SK-N-SH (cell line): ENCODE measurements at regions not wholly inside any gene's neighbourhood (a gene's known extent, or its start where the extent isn't known, plus 50 kb on each side); places are given as distances from the start of the nearest gene placed in this dataset.

ENCODE experiments used
- CHD2 ChIP-seq: fragments of 150-350 bp; IDR thresholded peaks from 2 replicates; pipeline ENCODE4 v1.6.1; 2018; ENCODE audit warnings: low read length; ENCODE audit not compliant: partially characterized antibody
- EP300 ChIP-seq, 2 experiments: IDR thresholded peaks; 2 replicates each; pipeline versions ENCODE4 v1.4.0 to v1.6.1; 2012; ENCODE audit warnings: borderline replicate concordance in 1 of 2, low read depth in 1 of 2, low read length in 1 of 2
- FOXJ3 ChIP-seq: sonication (generic); formaldehyde crosslinking; IDR thresholded peaks from 2 replicates; pipeline ENCODE4 v1.5.1; 2020; ENCODE audit warnings: mild to moderate bottlenecking, missing genetic modification reagents
- JUND ChIP-seq: IDR thresholded peaks from 2 replicates; pipeline ENCODE4 v1.4.0; 2012
- MAX ChIP-seq: IDR thresholded peaks from 2 replicates; pipeline ENCODE4 v1.4.0; 2012; ENCODE audit warnings: low read depth
- POLR2AphosphoS5 ChIP-seq: IDR thresholded peaks from 2 replicates; pipeline ENCODE4 v1.6.1; 2012; ENCODE audit warnings: low read depth, low read length
- REST ChIP-seq: IDR thresholded peaks from 2 replicates; pipeline ENCODE4 v1.6.1; 2012; ENCODE audit warnings: mild to moderate bottlenecking, low read depth, low read length, moderate library complexity
- RFX5 ChIP-seq: IDR thresholded peaks from 2 replicates; pipeline ENCODE4 v1.6.1; 2012; ENCODE audit warnings: mild to moderate bottlenecking, improper control_type of control experiment, low read length
- SIN3A ChIP-seq: IDR thresholded peaks from 2 replicates; pipeline ENCODE4 v1.6.1; 2012; ENCODE audit warnings: low read depth, mild to moderate bottlenecking, low read length, moderate library complexity, borderline replicate concordance
- TCF12 ChIP-seq: IDR thresholded peaks from 2 replicates; pipeline ENCODE4 v1.4.0; 2012
- USF2 ChIP-seq: fragments of 150-350 bp; IDR thresholded peaks from 2 replicates; pipeline ENCODE4 v1.6.1; 2017; ENCODE audit warnings: antibody characterized with exemption, low read length, low read depth, borderline replicate concordance
- YY1 ChIP-seq: IDR thresholded peaks from 2 replicates; pipeline ENCODE4 v1.4.0; 2012; ENCODE audit warnings: low read depth, mild to moderate bottlenecking
- TF ChIP-seq, protein P1 (sequence below): fragments of 200-600 bp; sonication (generic); IDR thresholded peaks from 2 replicates; pipeline ENCODE4 v1.6.1; 2017; ENCODE audit warnings: antibody characterized with exemption, mild to moderate bottlenecking, moderate library complexity

GRCh38 chr14:80110721-80111120, 100.6 kb downstream of the DIO2 start:
- TF ChIP-seq, protein P1, sequence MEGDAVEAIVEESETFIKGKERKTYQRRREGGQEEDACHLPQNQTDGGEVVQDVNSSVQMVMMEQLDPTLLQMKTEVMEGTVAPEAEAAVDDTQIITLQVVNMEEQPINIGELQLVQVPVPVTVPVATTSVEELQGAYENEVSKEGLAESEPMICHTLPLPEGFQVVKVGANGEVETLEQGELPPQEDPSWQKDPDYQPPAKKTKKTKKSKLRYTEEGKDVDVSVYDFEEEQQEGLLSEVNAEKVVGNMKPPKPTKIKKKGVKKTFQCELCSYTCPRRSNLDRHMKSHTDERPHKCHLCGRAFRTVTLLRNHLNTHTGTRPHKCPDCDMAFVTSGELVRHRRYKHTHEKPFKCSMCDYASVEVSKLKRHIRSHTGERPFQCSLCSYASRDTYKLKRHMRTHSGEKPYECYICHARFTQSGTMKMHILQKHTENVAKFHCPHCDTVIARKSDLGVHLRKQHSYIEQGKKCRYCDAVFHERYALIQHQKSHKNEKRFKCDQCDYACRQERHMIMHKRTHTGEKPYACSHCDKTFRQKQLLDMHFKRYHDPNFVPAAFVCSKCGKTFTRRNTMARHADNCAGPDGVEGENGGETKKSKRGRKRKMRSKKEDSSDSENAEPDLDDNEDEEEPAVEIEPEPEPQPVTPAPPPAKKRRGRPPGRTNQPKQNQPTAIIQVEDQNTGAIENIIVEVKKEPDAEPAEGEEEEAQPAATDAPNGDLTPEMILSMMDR: no peak
- no peak for TF ChIP-seq RFX5
- TF ChIP-seq EP300 (IDR thresholded peaks at IDR 0.05; ENCODE audit: borderline replicate concordance in 1 of 2, low read depth in 1 of 2, low read length in 1 of 2): no peak
- no peak for TF ChIP-seq YY1
- TF ChIP-seq JUND: no peak
- TF ChIP-seq TCF12: no peak
- TF ChIP-seq MAX: no peak
- TF ChIP-seq SIN3A: no peak
- no peak for TF ChIP-seq POLR2AphosphoS5
- TF ChIP-seq CHD2: no peak
- no peak for TF ChIP-seq USF2
- no peak for TF ChIP-seq FOXJ3 (CRISPR knock-in tag)
- no peak for TF ChIP-seq REST
